ENCODE measurements at regions not wholly inside any gene's neighbourhood (a gene's known extent, or its start where the extent isn't known, plus 50 kb on each side); places are given as distances from the start of the nearest gene placed in this dataset.

DNA sequence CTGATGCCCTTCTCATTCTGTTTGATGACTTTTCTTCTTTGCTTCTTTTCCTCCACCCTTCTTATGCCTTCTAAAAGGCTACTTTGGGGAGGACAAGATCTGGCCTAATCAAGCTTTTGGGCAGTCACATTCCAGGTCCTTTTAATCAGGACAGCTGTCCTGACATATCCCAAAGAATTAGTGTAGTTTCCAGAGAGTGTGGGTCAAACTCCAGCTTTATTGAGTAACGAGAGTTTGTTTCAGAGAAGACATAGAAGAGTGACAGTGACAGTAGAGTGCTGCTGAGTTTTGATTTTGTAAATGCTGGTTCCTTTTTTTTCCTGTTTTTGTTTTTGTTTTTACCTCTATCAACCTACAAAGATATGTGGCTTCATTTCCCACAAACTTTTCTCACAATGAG lies 158.4 kb upstream of the SESN3 start:
- no peak overlapping the region for H3K4me3 ChIP-seq
- H3K4me1 ChIP-seq = no peaks in the 10 kb centered on the region
- no peak for DNase-seq (ENCODE audit: low spot score in 2 of 2)
- H3K27me3 ChIP-seq = no peaks in the 10 kb centered on the region
- no peak overlapping the region for H3K27ac ChIP-seq
- 91% methylated on average over 1 of the region's 1 CpG for WGBS
- H3K36me3 ChIP-seq = no peaks in the 10 kb centered on the region
- TF ChIP-seq EP300 (IDR thresholded peaks at IDR 0.05) = no peak
- TF ChIP-seq POLR2A (IDR thresholded peaks at IDR 0.05) = no peak
- no peak for TF ChIP-seq POLR2AphosphoS5 (IDR thresholded peaks at IDR 0.05)
- TF ChIP-seq, protein P1, sequence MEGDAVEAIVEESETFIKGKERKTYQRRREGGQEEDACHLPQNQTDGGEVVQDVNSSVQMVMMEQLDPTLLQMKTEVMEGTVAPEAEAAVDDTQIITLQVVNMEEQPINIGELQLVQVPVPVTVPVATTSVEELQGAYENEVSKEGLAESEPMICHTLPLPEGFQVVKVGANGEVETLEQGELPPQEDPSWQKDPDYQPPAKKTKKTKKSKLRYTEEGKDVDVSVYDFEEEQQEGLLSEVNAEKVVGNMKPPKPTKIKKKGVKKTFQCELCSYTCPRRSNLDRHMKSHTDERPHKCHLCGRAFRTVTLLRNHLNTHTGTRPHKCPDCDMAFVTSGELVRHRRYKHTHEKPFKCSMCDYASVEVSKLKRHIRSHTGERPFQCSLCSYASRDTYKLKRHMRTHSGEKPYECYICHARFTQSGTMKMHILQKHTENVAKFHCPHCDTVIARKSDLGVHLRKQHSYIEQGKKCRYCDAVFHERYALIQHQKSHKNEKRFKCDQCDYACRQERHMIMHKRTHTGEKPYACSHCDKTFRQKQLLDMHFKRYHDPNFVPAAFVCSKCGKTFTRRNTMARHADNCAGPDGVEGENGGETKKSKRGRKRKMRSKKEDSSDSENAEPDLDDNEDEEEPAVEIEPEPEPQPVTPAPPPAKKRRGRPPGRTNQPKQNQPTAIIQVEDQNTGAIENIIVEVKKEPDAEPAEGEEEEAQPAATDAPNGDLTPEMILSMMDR (IDR thresholded peaks at IDR 0.05) = no peak
- H3K9me3 ChIP-seq = no peaks in the 10 kb centered on the region

GRCh38 chr11:95388086-95388485 lies 157.1 kb upstream of the SESN3 start:
- Histone ChIP-seq H3K36me3 (no peaks in the 10 kb centered on the region), H3K9me3 (no peaks in the 10 kb centered on the region), H3K27me3 (no peaks in the 10 kb centered on the region), H3K4me3 (no peak overlapping the region), H3K4me1 (no peaks in the 10 kb centered on the region), H3K27ac (no peak overlapping the region)
- TF ChIP-seq, protein P1 (IDR thresholded peaks at IDR 0.05) = no peak
- TF ChIP-seq POLR2A (IDR thresholded peaks at IDR 0.05) = no peak
- TF ChIP-seq EP300 (IDR thresholded peaks at IDR 0.05) = no peak
- TF ChIP-seq POLR2AphosphoS5 (IDR thresholded peaks at IDR 0.05) = no peak
- 89% methylated on average over 6 of the region's 6 CpGs for WGBS
- no peak for DNase-seq (ENCODE audit: low spot score in 2 of 2)

DNA sequence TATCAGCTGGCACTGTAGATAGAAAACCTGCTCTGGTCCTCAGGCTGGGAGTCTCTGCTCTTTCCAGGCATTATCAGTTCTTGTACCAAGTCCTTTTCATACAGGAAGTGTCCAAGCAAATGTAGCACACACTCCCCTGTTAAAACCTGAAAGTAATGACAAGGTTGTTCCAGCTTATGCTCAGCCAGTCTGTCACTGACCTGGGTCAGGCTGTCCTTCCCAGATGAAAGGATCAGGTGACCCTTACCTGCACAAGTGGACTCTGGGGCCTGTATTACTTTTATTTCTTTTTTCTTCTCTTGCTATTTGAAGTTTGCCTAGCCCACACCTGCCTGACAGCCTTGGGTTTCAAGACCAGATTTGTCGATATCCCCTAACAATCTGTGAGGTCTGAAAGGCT lies 156.3 kb upstream of the SESN3 start:
- Histone ChIP-seq H3K4me3 (no peak overlapping the region), H3K27ac (no peak overlapping the region), H3K4me1 (no peaks in the 10 kb centered on the region), H3K27me3 (no peaks in the 10 kb centered on the region), H3K36me3 (no peaks in the 10 kb centered on the region), H3K9me3 (no peaks in the 10 kb centered on the region)
- WGBS = 97% methylated on average over 1 of the region's 1 CpG
- no peak for TF ChIP-seq EP300 (IDR thresholded peaks at IDR 0.05)
- TF ChIP-seq, protein P1 (IDR thresholded peaks at IDR 0.05) = no peak
- no peak for TF ChIP-seq POLR2A (IDR thresholded peaks at IDR 0.05)
- no peak for TF ChIP-seq POLR2AphosphoS5 (IDR thresholded peaks at IDR 0.05)
- DNase-seq (ENCODE audit: low spot score in 2 of 2) = no peak

- no peak for DNase-seq (ENCODE audit: low spot score in 2 of 2)
- Histone ChIP-seq H3K27me3 (no peaks in the 10 kb centered on the region), H3K4me3 (no peak overlapping the region), H3K4me1 (no peaks in the 10 kb centered on the region), H3K9me3 (no peaks in the 10 kb centered on the region), H3K27ac (no peak overlapping the region), H3K36me3 (no peaks in the 10 kb centered on the region)
- TF ChIP-seq POLR2AphosphoS5 (IDR thresholded peaks at IDR 0.05) = no peak
Measured at GRCh38 chr11:95385577-95385976, 154.6 kb upstream of the SESN3 start.

- TF ChIP-seq POLR2AphosphoS5 (IDR thresholded peaks at IDR 0.05) (no peak), EP300 (IDR thresholded peaks at IDR 0.05) (no peak), POLR2A (IDR thresholded peaks at IDR 0.05) (no peak)
- TF ChIP-seq, protein P1 (IDR thresholded peaks at IDR 0.05) = no peak
- Histone ChIP-seq H3K4me1 (peaks cover 5% of the 10 kb centered on the region), H3K4me3 (no peak overlapping the region), H3K27ac (no peak overlapping the region), H3K36me3 (no peaks in the 10 kb centered on the region), H3K9me3 (no peaks in the 10 kb centered on the region), H3K27me3 (no peaks in the 10 kb centered on the region)
- DNase-seq (ENCODE audit: low spot score in 2 of 2) = no peak
Measured at GRCh38 chr11:95379479-95379878, 148.5 kb upstream of the SESN3 start.

DNA sequence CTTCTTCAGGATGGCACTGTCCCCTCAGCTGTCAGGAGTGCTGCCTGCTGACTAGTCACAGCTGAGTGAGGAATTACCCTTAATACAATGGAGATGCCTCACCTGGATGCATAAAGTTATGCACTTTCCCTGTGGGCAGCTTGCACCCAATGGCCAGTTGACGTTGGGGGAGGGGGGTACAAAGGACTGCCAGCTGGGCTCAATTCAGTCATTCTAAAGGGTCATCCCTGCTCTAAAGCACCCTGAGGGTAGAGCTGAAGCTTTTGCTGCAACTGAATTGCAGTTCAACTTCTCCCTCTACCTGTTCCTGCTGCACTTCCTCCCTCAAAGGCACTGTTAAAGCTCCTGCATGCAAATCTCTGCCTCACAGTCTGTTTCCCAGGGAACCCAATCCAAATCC lies 147.8 kb upstream of the SESN3 start:
- TF ChIP-seq EP300 (IDR thresholded peaks at IDR 0.05) = no peak
- Histone ChIP-seq H3K27ac (no peak overlapping the region), H3K27me3 (no peaks in the 10 kb centered on the region), H3K36me3 (no peaks in the 10 kb centered on the region), H3K4me1 (peaks cover 5% of the 10 kb centered on the region), H3K4me3 (no peak overlapping the region), H3K9me3 (no peaks in the 10 kb centered on the region)
- DNase-seq (ENCODE audit: low spot score in 2 of 2) = no peak
- 83% methylated on average over 1 of the region's 1 CpG for WGBS
